PC-9 (cell line): ENCODE measurements at regions not wholly inside any gene's neighbourhood (a gene's known extent, or its start where the extent isn't known, plus 50 kb on each side); places are given as distances from the start of the nearest gene placed in this dataset.

Experiments used
- BruUV-seq: library from RNA; stranded (reverse); fragments of 400-500 nt; replicated peaks from 2 replicates; lab custom pipeline; 2021; lab: Mats Ljungman, UMichigan
- CTCF ChIA-PET: fragments of 300-600 bp; sonication (Branson Sonifier 250); formaldehyde crosslinking; loops from one replicate; lab custom pipeline; 2022; ENCODE audit warnings: antibody characterized with exemption; lab: Charles Lee
- POLR2A ChIA-PET: fragments of 300-600 bp; sonication (Branson Sonifier 250); formaldehyde crosslinking; loops from one replicate; lab custom pipeline; 2022; ENCODE audit warnings: antibody characterized with exemption; ENCODE audit not compliant: unreplicated experiment; lab: Charles Lee
- DNase-seq, 2 experiments: peaks; one replicate each; pipeline versions ENCODE4 v3.0.0 to v3.0.0-alpha.2; 2015 to 2022; ENCODE audit warnings: mixed read lengths in 1 of 2
- H2AFZ ChIP-seq: fragments of 200-600 bp; sonication (generic); 2 replicates; pipeline ENCODE4 v1.8.1; 2017; ENCODE audit warnings: antibody characterized with exemption
- H3F3A ChIP-seq: fragments of 200-600 bp; sonication (generic); 2 replicates; pipeline ENCODE4 v1.8.1; 2017; ENCODE audit warnings: antibody characterized with exemption, mild to moderate bottlenecking, low read depth; ENCODE audit not compliant: insufficient read depth
- H3K27ac ChIP-seq: fragments of 200-600 bp; sonication (generic); 2 replicates; pipeline ENCODE4 v1.6.1; 2016; ENCODE audit warnings: mixed run types
- H3K27me3 ChIP-seq: fragments of 200-600 bp; sonication (generic); 2 replicates; pipeline ENCODE4 v1.6.1; 2016; ENCODE audit warnings: low read depth, mixed run types; ENCODE audit not compliant: insufficient read depth
- H3K36me3 ChIP-seq: fragments of 200-600 bp; sonication (generic); 2 replicates; pipeline ENCODE4 v1.6.1; 2016; ENCODE audit warnings: low read depth, mixed run types
- H3K4me1 ChIP-seq: fragments of 200-600 bp; sonication (generic); replicated peaks from 2 replicates; pipeline ENCODE4 v1.6.1; 2016; ENCODE audit warnings: mixed run types; ENCODE audit not compliant: insufficient read depth
- H3K4me2 ChIP-seq: fragments of 200-600 bp; sonication (generic); 2 replicates; pipeline ENCODE4 v1.6.1; 2017; ENCODE audit warnings: mixed run types
- H3K4me3 ChIP-seq: fragments of 200-600 bp; sonication (generic); 2 replicates; pipeline ENCODE4 v1.6.1; 2016; ENCODE audit warnings: mixed run types
- H3K79me2 ChIP-seq: fragments of 200-600 bp; sonication (generic); 2 replicates; pipeline ENCODE4 v1.6.1; 2017; ENCODE audit warnings: low read depth, mixed run types
- H3K9me2 ChIP-seq: fragments of 200-600 bp; sonication (generic); 2 replicates; pipeline ENCODE4 v1.8.1; 2017; ENCODE audit warnings: mild to moderate bottlenecking; ENCODE audit not compliant: insufficient read depth
- H3K9me3 ChIP-seq: fragments of 200-600 bp; sonication (generic); 2 replicates; pipeline ENCODE4 v1.8.1; 2016; ENCODE audit warnings: low read depth; ENCODE audit not compliant: insufficient read depth
- H4K20me1 ChIP-seq: fragments of 200-600 bp; sonication (generic); 2 replicates; pipeline ENCODE4 v1.8.1; 2017; ENCODE audit not compliant: insufficient read depth
- EZH2 ChIP-seq: fragments of 200-600 bp; sonication (generic); IDR thresholded peaks from 2 replicates; pipeline ENCODE4 v1.8.0; 2017; ENCODE audit warnings: antibody characterized with exemption, low read depth
- intact Hi-C: fragments of 100-400 bp; cut with micrococcal nuclease; formaldehyde crosslinking; loops from one replicate; pipeline ENCODE4 v1.10.0; 2022; ENCODE audit not compliant: unreplicated experiment
- TF ChIP-seq, protein P1 (sequence below): fragments of 200-600 bp; sonication (generic); conservative IDR thresholded peaks from 2 replicates; pipeline ENCODE4 v1.6.1; 2017; ENCODE audit warnings: mixed run types, antibody characterized with exemption, mild to moderate bottlenecking, moderate library complexity

DNA sequence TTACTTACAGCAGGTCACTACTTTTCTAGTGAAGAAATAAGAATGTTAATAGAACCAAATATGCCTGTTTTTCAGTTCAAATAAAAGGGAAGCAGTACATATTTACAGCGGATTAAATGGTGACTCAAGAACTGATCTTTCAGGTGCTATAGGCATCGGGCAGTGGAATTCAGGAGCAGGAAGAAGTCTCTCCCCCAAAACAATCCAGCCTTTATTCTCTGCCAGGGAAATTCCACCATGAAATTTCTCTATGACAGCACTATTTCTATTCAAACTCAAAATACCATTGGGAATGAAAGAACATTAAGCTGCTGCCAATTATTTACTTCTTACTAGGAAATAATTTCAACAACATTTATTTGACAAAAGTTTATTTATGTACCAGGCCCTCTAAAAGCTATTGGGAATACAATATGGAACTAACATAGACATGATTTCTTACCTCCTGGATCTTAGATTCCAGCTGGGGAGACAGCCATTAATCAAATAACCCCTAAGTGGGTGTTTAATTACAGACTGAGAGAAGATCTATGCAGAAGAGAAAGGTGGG is 60.3 kb upstream of the KRR1 start:
- Histone ChIP-seq H3K4me2 (no peak overlapping the region), H3K9me2 (no peaks in the 10 kb centered on the region), H3F3A (no peaks in the 10 kb centered on the region), H3K4me3 (no peak overlapping the region), H3K27ac (no peak overlapping the region), H3K9me3 (no peaks in the 10 kb centered on the region), H3K27me3 (no peaks in the 10 kb centered on the region), H3K4me1 (no peaks in the 10 kb centered on the region), H4K20me1 (no peaks in the 10 kb centered on the region), H3K79me2 (no peaks in the 10 kb centered on the region), H3K36me3 (no peaks in the 10 kb centered on the region), H2AFZ (no peak overlapping the region)
- BruUV-seq, result no TSS peak
- no peak for DNase-seq
- ChIA-PET CTCF (no interaction called here), POLR2A (interaction anchor here (0.6 kb wide), 1 partner anchor 33 kb away, joined by 8 read pairs; no protein-coding TSS in a partner anchor)
- intact Hi-C loops, result no loop called here
- no peak for TF ChIP-seq EZH2
- TF ChIP-seq, protein P1, sequence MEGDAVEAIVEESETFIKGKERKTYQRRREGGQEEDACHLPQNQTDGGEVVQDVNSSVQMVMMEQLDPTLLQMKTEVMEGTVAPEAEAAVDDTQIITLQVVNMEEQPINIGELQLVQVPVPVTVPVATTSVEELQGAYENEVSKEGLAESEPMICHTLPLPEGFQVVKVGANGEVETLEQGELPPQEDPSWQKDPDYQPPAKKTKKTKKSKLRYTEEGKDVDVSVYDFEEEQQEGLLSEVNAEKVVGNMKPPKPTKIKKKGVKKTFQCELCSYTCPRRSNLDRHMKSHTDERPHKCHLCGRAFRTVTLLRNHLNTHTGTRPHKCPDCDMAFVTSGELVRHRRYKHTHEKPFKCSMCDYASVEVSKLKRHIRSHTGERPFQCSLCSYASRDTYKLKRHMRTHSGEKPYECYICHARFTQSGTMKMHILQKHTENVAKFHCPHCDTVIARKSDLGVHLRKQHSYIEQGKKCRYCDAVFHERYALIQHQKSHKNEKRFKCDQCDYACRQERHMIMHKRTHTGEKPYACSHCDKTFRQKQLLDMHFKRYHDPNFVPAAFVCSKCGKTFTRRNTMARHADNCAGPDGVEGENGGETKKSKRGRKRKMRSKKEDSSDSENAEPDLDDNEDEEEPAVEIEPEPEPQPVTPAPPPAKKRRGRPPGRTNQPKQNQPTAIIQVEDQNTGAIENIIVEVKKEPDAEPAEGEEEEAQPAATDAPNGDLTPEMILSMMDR, result no peak

DNA sequence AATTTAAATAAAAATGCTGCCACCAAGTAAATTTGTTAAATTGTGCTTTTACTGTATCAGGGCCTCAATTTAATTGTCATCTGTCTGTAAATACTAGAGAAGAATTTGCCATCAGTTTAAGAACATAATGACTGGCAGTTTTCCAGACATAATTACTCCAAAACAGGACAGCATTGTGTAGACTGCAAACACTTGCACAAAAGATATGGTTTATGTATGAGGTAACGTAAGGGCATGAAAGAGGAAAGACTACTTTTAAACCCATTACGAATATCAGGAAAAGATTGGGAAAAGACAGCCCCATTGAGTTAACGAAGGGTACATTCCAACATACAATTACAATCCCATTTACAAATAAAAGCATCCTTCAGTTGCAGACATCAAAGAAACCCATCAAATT is 59.8 kb upstream of the KRR1 start:
- no peak overlapping the region for H3K4me3 ChIP-seq
- H3K4me2 ChIP-seq, result no peak overlapping the region
- no peak for DNase-seq
- H3F3A ChIP-seq, result no peaks in the 10 kb centered on the region
- no peaks in the 10 kb centered on the region for H3K9me2 ChIP-seq
- no peak overlapping the region for H2AFZ ChIP-seq
- H3K4me1 ChIP-seq, result no peaks in the 10 kb centered on the region
- H3K9me3 ChIP-seq, result no peaks in the 10 kb centered on the region
- no peaks in the 10 kb centered on the region for H4K20me1 ChIP-seq
- intact Hi-C loops, result no loop called here
- POLR2A ChIA-PET, result no interaction called here
- TF ChIP-seq, protein P1, result no peak
- TF ChIP-seq EZH2, result no peak
- no peaks in the 10 kb centered on the region for H3K79me2 ChIP-seq
- no peak overlapping the region for H3K27ac ChIP-seq
- no peaks in the 10 kb centered on the region for H3K27me3 ChIP-seq
- CTCF ChIA-PET, result no interaction called here
- no TSS peak for BruUV-seq
- no peaks in the 10 kb centered on the region for H3K36me3 ChIP-seq

DNA sequence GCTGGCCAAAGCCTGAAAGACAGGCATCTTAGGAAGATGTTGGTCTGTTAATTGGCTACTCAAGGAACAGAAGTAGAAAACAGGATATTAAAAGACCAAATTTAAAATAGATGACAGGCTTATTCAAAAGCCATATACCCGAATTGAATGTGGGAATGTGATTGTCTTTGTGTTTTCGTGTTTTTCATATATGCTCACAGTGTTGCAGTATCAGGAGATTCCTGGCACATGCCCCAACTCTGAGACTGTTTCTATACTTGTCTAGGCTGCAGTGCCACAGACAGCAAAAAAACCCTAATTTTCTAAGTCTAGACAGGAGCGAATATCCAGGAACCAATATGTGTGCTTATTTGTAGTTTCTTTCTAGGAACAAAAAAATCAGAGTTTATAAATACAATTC is 57.4 kb upstream of the KRR1 start:
- Histone ChIP-seq H2AFZ (no peak overlapping the region), H3K4me3 (no peak overlapping the region), H3K27ac (no peak overlapping the region), H3K79me2 (no peaks in the 10 kb centered on the region), H3K9me2 (no peaks in the 10 kb centered on the region), H3F3A (no peaks in the 10 kb centered on the region), H3K9me3 (peaks cover 9% of the 10 kb centered on the region), H3K4me2 (no peak overlapping the region), H3K4me1 (no peaks in the 10 kb centered on the region), H3K36me3 (no peaks in the 10 kb centered on the region), H3K27me3 (no peaks in the 10 kb centered on the region), H4K20me1 (no peaks in the 10 kb centered on the region)
- ChIA-PET POLR2A (no interaction called here), CTCF (no interaction called here)
- DNase-seq, result no peak
- TF ChIP-seq, protein P1, result no peak
- TF ChIP-seq EZH2, result no peak
- no TSS peak for BruUV-seq
- intact Hi-C loops, result no loop called here
